ENCODE measurements at regions not wholly inside any gene's neighbourhood (a gene's known extent, or its start where the extent isn't known, plus 50 kb on each side); places are given as distances from the start of the nearest gene placed in this dataset.

- TF ChIP-seq CTCF (IDR thresholded peaks at IDR 0.05) = no peak
- no peak for TF ChIP-seq POLR2A (IDR thresholded peaks at IDR 0.05)
Observed at GRCh38 chr9:102650896-102651295, 344.2 kb upstream of the CYLC2 start.

Data from thyroid gland (tissue), 4 donors.